PFSK-1 (cell line): ENCODE measurements at regions not wholly inside any gene's neighbourhood (a gene's known extent, or its start where the extent isn't known, plus 50 kb on each side); places are given as distances from the start of the nearest gene placed in this dataset.

Experiments
- FOXP2 ChIP-seq: optimal IDR thresholded peaks from 2 replicates; pipeline ENCODE3; 2011; ENCODE audit warnings: borderline replicate concordance, control low read depth, inconsistent platforms; ENCODE audit not compliant: insufficient read depth; ENCODE audit errors: extremely low read length, extremely low read depth
- POLR2AphosphoS5 ChIP-seq: IDR thresholded peaks from 2 replicates; pipeline ENCODE4 v1.6.1; 2012; ENCODE audit warnings: low read depth, mild to moderate bottlenecking, control low read depth, low read length, moderate library complexity
- SIN3A ChIP-seq: IDR thresholded peaks from 2 replicates; pipeline ENCODE4 v1.6.1; 2012; ENCODE audit warnings: mild to moderate bottlenecking, low read length, moderate library complexity, borderline replicate concordance; ENCODE audit not compliant: insufficient read depth
- TAF1 ChIP-seq: IDR thresholded peaks from 2 replicates; pipeline ENCODE4 v1.6.1; 2012; ENCODE audit warnings: low read length, control low read depth, borderline replicate concordance; ENCODE audit not compliant: insufficient read depth
- TF ChIP-seq, protein P1 (sequence below), 2 experiments: IDR thresholded peaks; 2 replicates each; pipeline versions ENCODE4 v1.6.1 to v1.8.0; 2011 to 2012; ENCODE audit warnings: low read depth in 2 of 2, low read length in 2 of 2, control low read depth in 1 of 2, inconsistent platforms in 1 of 2, mild to moderate bottlenecking in 1 of 2, moderate library complexity in 1 of 2; ENCODE audit not compliant: insufficient read depth in 1 of 2

DNA sequence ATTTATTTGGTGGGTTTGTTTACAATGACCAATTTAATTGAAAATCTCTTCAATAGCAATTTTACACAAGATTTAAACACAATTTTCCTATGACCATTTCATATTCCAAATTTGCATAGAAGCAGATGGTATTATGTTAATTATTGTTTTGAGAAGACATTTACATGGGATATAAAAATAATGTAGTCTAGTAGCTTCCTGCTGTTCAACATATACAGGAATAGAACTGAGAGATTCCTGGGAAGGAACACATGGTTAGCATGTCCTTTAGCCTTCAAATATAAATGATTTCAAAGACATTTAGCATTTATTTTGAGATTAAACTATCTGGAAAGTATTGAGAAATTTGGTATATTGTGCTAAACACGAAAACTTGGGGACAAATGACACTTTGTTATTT, 129.6 kb downstream of the KCNE4 start:
- TF ChIP-seq POLR2AphosphoS5 (no peak), SIN3A (no peak), TAF1 (no peak), FOXP2 (no peak)
- TF ChIP-seq, protein P1, sequence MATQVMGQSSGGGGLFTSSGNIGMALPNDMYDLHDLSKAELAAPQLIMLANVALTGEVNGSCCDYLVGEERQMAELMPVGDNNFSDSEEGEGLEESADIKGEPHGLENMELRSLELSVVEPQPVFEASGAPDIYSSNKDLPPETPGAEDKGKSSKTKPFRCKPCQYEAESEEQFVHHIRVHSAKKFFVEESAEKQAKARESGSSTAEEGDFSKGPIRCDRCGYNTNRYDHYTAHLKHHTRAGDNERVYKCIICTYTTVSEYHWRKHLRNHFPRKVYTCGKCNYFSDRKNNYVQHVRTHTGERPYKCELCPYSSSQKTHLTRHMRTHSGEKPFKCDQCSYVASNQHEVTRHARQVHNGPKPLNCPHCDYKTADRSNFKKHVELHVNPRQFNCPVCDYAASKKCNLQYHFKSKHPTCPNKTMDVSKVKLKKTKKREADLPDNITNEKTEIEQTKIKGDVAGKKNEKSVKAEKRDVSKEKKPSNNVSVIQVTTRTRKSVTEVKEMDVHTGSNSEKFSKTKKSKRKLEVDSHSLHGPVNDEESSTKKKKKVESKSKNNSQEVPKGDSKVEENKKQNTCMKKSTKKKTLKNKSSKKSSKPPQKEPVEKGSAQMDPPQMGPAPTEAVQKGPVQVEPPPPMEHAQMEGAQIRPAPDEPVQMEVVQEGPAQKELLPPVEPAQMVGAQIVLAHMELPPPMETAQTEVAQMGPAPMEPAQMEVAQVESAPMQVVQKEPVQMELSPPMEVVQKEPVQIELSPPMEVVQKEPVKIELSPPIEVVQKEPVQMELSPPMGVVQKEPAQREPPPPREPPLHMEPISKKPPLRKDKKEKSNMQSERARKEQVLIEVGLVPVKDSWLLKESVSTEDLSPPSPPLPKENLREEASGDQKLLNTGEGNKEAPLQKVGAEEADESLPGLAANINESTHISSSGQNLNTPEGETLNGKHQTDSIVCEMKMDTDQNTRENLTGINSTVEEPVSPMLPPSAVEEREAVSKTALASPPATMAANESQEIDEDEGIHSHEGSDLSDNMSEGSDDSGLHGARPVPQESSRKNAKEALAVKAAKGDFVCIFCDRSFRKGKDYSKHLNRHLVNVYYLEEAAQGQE (IDR thresholded peaks at IDR 0.05; ENCODE audit: insufficient read depth in 1 of 2, low read depth in 2 of 2, low read length in 2 of 2) = no peak

- TF ChIP-seq TAF1 (no peak), FOXP2 (no peak), POLR2AphosphoS5 (no peak), SIN3A (no peak)
- TF ChIP-seq, protein P1 (IDR thresholded peaks at IDR 0.05; ENCODE audit: insufficient read depth in 1 of 2, low read depth in 2 of 2, low read length in 2 of 2) = no peak
Measured at GRCh38 chr2:223182356-223182755, 130.4 kb downstream of the KCNE4 start.

DNA sequence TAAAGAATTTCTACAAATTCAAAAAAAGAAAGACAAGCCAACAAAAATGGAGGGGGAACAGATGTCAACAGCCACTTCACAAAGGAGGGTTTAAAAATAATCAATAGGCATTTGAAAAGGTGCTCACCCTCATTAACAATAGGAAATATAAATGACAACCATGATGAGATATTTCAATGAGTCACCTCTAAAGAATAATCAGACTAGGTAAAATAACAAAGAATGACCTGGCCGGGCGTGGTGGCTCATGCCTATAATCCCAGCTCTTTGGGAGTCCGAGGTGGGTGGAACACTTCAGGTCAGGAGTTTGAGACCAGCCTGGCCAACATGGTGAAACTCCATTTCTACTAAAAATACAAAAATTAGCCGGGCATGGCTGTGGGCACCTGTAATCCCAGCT, 133.6 kb downstream of the KCNE4 start:
- no peak for TF ChIP-seq SIN3A

GRCh38 chr2:223187256-223187655, 135.3 kb downstream of the KCNE4 start:
- TF ChIP-seq, protein P1 (IDR thresholded peaks at IDR 0.05; ENCODE audit: insufficient read depth in 1 of 2, low read depth in 2 of 2, low read length in 2 of 2) = no peak
- TF ChIP-seq TAF1 (no peak), POLR2AphosphoS5 (no peak), SIN3A (no peak), FOXP2 (no peak)

DNA sequence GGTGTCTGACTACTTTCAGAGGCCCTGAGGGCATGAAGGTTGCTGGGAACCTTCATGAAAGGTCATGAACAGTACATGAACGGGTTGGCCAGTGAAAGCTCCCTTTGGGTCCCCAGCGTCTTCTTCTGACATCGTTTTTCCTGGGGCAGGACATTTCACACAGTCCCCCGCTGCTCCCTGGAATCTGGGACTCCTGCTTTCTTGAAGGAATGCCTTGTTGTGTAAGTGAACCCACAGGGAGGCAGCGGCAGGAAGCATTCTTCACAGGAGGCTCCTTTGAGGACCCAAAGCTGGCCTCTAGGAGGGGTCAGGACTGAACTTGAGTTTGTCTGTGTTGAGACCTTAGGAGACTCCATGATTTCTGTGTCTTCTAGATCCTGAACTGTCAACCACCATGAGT, 144.3 kb downstream of the KCNE4 start:
- TF ChIP-seq POLR2AphosphoS5 (no peak), TAF1 (no peak), SIN3A (no peak), FOXP2 (no peak)
- TF ChIP-seq, protein P1 (IDR thresholded peaks at IDR 0.05; ENCODE audit: insufficient read depth in 1 of 2, low read depth in 2 of 2, low read length in 2 of 2) = no peak
